ENCODE measurements at regions not wholly inside any gene's neighbourhood (a gene's known extent, or its start where the extent isn't known, plus 50 kb on each side); places are given as distances from the start of the nearest gene placed in this dataset. TPM values are rescaled to one million over a fixed set of nuclear protein-coding genes. Genes with fewer than 3 reads are reported as not detected.

DNA sequence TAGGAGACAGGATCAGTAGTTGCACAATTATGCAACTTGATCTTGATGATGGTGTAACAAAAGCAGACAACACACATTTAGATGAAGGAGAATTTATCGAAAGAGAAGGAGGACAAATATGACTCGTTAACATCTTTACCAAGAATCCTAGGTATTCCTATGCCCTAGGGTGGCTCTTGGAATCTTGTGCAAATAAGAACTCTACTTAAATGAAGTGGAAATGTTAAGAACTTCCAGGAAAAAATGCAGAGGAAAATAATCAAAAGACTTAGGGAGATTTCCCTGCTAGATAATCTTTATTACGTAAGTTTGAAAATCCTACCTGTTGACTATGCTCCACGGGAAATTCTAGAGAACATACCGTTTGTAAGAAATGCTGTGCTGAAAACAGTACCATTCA, 485.4 kb downstream of the POM121L12 start:
- Histone ChIP-seq H3K4me3 (ENCODE audit: low read length in 3 of 3) (no peak overlapping the region), H3K4me1 (ENCODE audit: control insufficient read depth in 3 of 3, insufficient read depth in 3 of 3, low read length in 3 of 3) (no peaks in the 10 kb centered on the region), H3K27ac (ENCODE audit: low read depth, low read length) (no peak overlapping the region), H3K27me3 (ENCODE audit: control insufficient read depth in 3 of 3, insufficient read depth in 3 of 3, low read length in 3 of 3) (no peaks in the 10 kb centered on the region), H3K9me3 (ENCODE audit: control insufficient read depth in 3 of 3, low read length in 3 of 3) (no peaks in the 10 kb centered on the region), H3K9ac (ENCODE audit: low read depth in 1 of 3, low read length in 3 of 3) (no peak overlapping the region), H3K36me3 (ENCODE audit: control insufficient read depth in 3 of 3, insufficient read depth in 3 of 3, low read length in 3 of 3) (no peaks in the 10 kb centered on the region)

DNA sequence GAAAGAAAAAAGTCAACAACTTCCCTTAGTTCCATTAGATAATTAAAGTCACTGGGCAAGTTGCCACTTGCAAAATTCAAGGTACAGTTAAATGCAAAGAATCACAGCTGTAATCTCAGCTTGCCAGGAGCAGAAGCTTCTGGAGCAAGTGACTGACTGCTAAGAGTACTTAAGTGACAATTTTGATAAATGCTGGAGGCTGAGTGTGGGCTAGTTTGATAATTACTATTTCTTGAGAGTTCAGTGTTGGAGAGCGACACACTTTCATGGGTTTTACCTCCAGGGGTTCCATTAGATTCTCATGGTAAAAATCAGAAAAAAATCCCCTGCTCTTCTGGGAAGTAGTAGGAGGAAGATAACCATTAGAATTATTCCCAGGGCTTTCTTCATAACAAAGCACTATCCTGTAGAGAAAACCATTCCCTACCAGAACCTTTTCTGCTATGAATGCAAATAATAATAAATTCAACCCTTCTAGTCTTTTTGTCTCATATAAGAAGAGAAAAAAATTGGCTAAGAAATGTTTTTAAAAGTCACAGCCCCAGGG, 486.3 kb downstream of the POM121L12 start:
- Histone ChIP-seq H3K4me3 (ENCODE audit: low read length in 3 of 3) (no peak overlapping the region), H3K36me3 (ENCODE audit: control insufficient read depth in 3 of 3, insufficient read depth in 3 of 3, low read length in 3 of 3) (no peaks in the 10 kb centered on the region), H3K9me3 (ENCODE audit: control insufficient read depth in 3 of 3, low read length in 3 of 3) (no peaks in the 10 kb centered on the region), H3K4me1 (ENCODE audit: control insufficient read depth in 3 of 3, insufficient read depth in 3 of 3, low read length in 3 of 3) (no peaks in the 10 kb centered on the region), H3K9ac (ENCODE audit: low read depth in 1 of 3, low read length in 3 of 3) (no peak overlapping the region), H3K27ac (ENCODE audit: low read depth, low read length) (no peak overlapping the region), H3K27me3 (ENCODE audit: control insufficient read depth in 3 of 3, insufficient read depth in 3 of 3, low read length in 3 of 3) (no peaks in the 10 kb centered on the region)

DNA sequence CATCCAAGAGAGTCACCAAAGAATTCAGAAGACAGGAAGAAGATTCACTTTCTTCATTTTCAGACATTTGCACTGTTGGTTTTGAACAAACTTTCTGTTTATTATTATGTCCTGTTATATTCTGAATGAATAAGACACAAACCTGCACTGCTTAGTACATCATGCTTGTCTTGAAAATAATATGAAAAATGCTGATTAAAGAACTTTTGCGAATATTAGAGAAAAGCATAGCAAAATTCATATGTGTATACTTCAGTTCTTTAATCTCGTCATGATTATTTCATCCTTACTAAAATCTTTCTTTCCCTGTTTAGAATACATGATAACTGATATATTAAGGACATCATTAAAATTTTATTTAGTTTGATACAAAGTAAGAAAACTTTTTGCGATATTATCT, 504.1 kb downstream of the POM121L12 start:
- H3K4me1 ChIP-seq (ENCODE audit: control insufficient read depth in 3 of 3, insufficient read depth in 3 of 3, low read length in 3 of 3): no peaks in the 10 kb centered on the region
- H3K9me3 ChIP-seq (ENCODE audit: control insufficient read depth in 3 of 3, low read length in 3 of 3): no peaks in the 10 kb centered on the region
- no peak overlapping the region for H3K9ac ChIP-seq (ENCODE audit: low read depth in 1 of 3, low read length in 3 of 3)
- H3K36me3 ChIP-seq (ENCODE audit: control insufficient read depth in 3 of 3, insufficient read depth in 3 of 3, low read length in 3 of 3): no peaks in the 10 kb centered on the region
- no peaks in the 10 kb centered on the region for H3K27me3 ChIP-seq (ENCODE audit: control insufficient read depth in 3 of 3, insufficient read depth in 3 of 3, low read length in 3 of 3)
- H3K27ac ChIP-seq (ENCODE audit: low read depth, low read length): no peak overlapping the region
- no peak overlapping the region for H3K4me3 ChIP-seq (ENCODE audit: low read length in 3 of 3)

DNA sequence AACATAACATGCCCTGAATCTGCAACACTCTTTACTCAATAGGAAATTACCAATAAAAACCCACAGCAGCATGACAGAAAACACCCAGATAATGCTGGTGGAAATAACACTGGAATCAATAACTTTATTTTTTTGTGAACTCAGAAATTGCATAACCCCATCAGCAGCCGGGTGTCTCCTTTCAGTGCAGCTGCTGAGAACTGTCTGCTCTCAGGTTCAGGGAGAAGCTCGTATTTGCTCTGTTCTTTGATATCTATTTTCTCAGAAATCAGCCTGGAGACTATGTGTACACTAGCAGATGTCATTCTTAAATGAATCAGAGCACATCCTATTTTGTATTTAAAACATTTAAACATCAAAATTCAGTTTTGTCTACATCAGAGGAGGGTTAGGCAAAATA, 506.0 kb downstream of the POM121L12 start:
- H3K4me3 ChIP-seq (ENCODE audit: low read length in 3 of 3): no peak overlapping the region
- H3K9ac ChIP-seq (ENCODE audit: low read depth in 1 of 3, low read length in 3 of 3): no peak overlapping the region
- no peaks in the 10 kb centered on the region for H3K36me3 ChIP-seq (ENCODE audit: control insufficient read depth in 3 of 3, insufficient read depth in 3 of 3, low read length in 3 of 3)
- no peaks in the 10 kb centered on the region for H3K4me1 ChIP-seq (ENCODE audit: control insufficient read depth in 3 of 3, insufficient read depth in 3 of 3, low read length in 3 of 3)
- H3K27ac ChIP-seq (ENCODE audit: low read depth, low read length): no peak overlapping the region
- no peaks in the 10 kb centered on the region for H3K27me3 ChIP-seq (ENCODE audit: control insufficient read depth in 3 of 3, insufficient read depth in 3 of 3, low read length in 3 of 3)
- no peaks in the 10 kb centered on the region for H3K9me3 ChIP-seq (ENCODE audit: control insufficient read depth in 3 of 3, low read length in 3 of 3)

DNA sequence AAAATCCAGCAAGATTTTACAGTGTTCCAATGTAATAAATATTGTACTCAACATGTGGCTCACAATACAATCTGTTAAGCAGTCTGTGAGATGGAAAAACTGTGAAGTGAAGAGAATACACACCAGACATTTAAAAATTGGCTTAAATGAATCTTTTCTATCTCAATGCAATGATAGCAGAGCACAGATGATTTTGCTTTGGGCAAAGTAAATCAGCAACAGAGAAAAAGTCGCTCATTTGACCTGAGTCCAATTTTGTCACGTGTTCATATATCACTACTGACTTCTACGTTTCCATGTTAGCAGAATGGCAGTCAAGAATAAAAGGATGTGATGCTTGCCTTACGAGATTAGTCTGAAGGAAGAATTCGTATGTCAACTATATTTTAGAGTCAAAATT, 506.7 kb downstream of the POM121L12 start:
- Histone ChIP-seq H3K9ac (ENCODE audit: low read depth in 1 of 3, low read length in 3 of 3) (no peak overlapping the region), H3K4me3 (ENCODE audit: low read length in 3 of 3) (no peak overlapping the region), H3K4me1 (ENCODE audit: control insufficient read depth in 3 of 3, insufficient read depth in 3 of 3, low read length in 3 of 3) (no peaks in the 10 kb centered on the region), H3K27ac (ENCODE audit: low read depth, low read length) (no peak overlapping the region), H3K36me3 (ENCODE audit: control insufficient read depth in 3 of 3, insufficient read depth in 3 of 3, low read length in 3 of 3) (no peaks in the 10 kb centered on the region), H3K27me3 (ENCODE audit: control insufficient read depth in 3 of 3, insufficient read depth in 3 of 3, low read length in 3 of 3) (no peaks in the 10 kb centered on the region), H3K9me3 (ENCODE audit: control insufficient read depth in 3 of 3, low read length in 3 of 3) (no peaks in the 10 kb centered on the region)

Small RNA genes lying in the stretch of these regions (small RNA-seq; reads per million reads assigned to genes)
- gene RN7SKP218 (not detected), gene RNU1-14P (0.14 reads per million)
